ENCODE measurements at regions not wholly inside any gene's neighbourhood (a gene's known extent, or its start where the extent isn't known, plus 50 kb on each side); places are given as distances from the start of the nearest gene placed in this dataset.

DNA sequence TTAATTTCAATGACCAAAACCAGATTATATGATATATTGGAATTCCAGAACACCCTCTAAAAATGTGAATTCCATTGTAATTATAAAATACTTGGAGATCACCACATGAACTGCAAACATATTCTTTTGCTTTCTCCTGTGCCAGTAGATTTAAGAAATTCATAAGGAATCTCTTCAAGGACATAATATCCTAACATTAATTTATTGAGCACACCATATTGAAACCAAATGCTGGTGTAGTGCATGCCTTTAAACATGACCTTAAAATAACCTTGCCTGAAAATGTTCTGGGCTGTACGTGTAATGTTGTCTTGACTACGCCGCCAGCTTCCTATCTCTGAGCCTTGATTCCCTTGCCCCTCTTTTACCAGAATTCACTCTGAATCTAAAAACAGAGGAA, 205.0 kb upstream of the ACTBL2 start:
- DNase-seq (ENCODE audit: low read depth, low spot score) = no peak

DNA sequence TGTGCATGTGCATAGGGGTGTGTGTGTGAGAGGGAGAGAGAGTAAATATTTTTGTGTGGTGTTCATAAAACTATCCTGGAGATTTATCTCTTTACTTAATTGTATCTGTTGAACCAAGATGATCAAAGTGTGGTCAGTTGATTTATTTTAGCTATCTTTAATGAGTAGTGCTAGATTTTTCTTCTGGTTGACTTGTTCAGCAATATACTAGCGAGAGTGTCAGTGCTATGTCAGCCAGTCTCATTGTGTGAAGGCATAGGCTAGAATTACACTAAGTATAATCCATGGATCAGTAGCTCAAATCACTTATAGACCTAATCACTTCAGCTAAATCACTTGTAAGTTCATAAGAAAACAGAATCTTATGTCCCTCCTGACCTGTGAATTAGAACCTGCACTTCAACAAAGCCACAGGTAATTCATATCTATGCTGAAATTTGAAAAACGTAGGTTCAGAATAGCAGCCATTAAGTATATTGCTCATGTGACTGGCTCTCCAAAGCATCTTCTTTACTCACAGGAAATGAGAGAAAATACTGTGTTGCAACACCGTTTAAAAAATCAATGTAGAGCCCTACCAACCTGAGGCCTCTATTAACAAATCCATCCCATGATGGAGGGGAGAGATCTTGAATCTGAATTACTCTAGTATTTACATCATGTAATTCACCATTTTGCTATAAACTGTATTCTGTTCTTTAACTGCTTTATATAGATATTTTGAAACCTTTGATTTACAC, 203.1 kb upstream of the ACTBL2 start:
- DNase-seq (ENCODE audit: low read depth, low spot score) = no peak

DNA sequence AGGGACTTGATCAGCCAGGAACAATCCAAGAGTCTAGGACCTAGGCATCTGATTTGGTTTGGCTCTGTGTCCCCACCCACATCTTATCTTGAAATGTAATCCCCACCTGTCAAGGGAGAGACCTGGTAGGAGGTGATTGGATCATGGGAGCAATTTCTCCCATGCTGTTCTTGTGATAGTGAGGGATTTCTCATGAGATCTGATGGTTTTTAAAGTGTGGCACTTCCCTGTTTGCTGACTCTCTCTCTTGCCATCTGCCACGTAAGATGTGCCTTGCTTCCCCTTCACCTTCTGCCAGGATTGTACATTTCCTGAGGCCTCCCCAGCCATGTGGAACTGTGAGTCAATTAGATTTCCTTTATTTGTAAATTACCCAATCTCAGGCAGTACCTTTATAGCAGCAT, 201.7 kb upstream of the ACTBL2 start:
- no peak for DNase-seq (ENCODE audit: low read depth, low spot score)

GRCh38 chr5:57683036-57683630, 200.5 kb upstream of the ACTBL2 start:
- DNase-seq (ENCODE audit: low read depth, low spot score) = no peak

- no peak for DNase-seq (ENCODE audit: low read depth, low spot score)
Observed at GRCh38 chr5:57681942-57682341, 199.3 kb upstream of the ACTBL2 start.

GRCh38 chr5:57680686-57681085, 198.1 kb upstream of the ACTBL2 start:
- no peak for DNase-seq (ENCODE audit: low read depth, low spot score)

GRCh38 chr5:57677235-57677634, 194.6 kb upstream of the ACTBL2 start:
- DNase-seq (ENCODE audit: low read depth, low spot score) = no peak

DNA sequence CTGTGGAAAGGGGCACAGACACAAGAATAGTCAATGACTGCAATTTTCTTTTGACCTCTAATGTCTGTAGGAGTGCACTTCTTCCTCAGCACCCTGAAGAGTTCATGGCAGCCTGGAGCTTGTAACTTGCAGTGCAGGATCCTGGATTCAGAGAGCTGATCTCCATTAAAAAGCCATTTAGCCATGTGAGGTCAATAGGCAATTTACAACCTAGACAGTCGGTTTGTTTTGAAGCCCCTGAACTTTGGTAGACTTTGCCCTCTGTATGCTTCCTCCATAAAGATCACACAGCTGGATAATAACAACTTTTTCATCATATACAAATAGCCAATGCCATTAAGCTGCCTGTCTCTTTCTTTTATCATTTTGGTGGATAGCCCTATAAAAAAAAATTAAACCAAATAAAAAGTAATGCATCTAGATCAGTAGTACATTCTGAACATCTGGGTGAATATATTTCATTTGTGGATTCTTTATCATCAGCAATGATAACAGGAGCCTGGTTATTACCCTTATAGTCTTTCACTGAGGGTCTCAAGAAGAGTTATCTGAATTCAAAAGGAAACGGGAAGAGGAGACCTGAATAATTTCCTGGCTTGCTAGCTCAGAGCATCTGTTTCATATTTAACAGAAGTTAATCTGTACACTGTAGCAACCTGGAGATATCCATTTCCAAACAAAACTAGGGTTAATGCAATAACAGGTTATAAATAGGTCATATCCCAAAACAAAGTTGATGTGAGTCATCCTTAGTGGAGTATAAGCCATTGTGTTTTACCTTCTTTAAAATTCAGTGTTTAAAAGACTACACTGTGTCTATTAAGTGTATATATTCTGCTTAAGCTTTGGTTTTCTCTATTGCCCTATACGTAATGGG, 193.8 kb upstream of the ACTBL2 start:
- DNase-seq (ENCODE audit: low read depth, low spot score) = no peak

GRCh38 chr5:57675236-57675635, 192.6 kb upstream of the ACTBL2 start:
- DNase-seq (ENCODE audit: low read depth, low spot score) = no peak

DNA sequence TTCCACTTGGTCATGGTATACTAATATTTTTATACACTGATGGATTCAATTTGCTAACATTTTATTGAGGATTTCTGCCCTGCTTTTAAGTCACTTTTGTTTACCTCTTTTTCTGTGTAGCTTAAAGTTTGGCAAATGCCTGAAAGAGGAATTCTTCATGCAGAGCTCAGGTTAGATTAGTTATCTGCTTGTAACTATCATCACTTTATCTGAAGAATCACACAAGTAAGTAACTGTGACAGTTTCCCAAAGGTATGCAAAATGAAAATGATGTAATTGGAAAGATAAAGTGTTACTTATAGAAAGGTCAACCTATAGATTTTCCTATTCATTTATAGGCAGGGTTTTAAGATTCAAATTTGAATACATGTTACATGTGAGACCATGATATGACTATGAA, 188.8 kb upstream of the ACTBL2 start:
- no peak for DNase-seq (ENCODE audit: low read depth, low spot score)

DNA sequence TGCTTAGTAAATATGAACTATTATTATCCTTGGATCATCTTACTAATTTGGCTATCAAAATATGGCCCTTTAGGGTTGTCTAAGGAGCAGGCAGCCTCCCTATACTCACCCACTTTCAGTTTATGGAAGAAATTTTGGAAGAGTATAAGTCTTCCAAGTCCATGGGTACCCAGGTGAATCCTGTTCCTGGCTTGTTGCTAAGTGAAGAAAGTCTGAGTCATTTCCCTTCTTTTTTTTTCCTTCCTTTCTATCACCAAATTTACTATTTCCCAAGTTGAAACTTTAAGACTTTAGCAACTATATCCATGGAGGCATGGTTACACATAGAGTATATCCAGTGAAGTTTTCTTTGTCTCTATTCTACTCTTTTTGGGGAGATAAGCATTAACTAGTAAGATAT, 184.0 kb upstream of the ACTBL2 start:
- no peak for DNase-seq (ENCODE audit: low read depth, low spot score)

DNA sequence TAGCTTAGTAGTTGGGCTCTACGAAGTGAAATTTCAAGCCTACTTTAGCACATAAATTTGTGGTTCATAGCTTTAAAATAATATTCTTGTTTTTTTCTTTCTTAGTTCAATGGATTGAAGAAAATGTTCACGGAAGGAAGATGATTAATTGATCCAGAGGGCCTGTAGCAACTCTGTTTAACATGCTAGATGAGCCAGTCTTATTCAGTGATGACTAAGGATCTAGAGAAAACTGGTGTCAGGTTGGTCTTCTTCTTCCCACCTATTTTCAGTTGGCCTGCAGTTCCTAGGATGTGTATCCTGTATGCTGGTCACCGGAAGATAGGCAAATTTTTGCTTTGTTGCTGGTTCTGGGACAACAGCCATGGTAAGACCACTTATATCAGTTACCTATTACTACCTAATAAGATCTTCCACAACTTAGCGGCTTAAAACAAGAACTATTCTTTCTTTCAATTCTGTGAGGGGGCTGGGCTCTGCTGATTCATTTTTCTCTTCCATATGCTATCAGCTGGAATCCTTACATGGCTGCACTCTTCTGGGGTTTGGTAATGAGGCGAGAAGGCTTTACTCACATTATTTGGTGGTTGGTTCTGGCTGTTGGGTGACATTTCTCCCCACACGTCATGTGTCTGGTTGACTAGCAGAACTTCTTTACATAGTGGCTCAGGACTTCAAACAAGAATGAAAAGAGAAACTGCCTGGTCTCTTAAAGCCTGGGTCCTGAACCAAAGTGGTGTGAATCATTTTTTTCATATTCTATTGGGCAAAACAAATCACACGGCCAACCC, 182.7 kb upstream of the ACTBL2 start:
- no peak for DNase-seq (ENCODE audit: low read depth, low spot score)

- no peak for DNase-seq (ENCODE audit: low read depth, low spot score)
Observed at GRCh38 chr5:57664700-57665099, 182.1 kb upstream of the ACTBL2 start.

DNA sequence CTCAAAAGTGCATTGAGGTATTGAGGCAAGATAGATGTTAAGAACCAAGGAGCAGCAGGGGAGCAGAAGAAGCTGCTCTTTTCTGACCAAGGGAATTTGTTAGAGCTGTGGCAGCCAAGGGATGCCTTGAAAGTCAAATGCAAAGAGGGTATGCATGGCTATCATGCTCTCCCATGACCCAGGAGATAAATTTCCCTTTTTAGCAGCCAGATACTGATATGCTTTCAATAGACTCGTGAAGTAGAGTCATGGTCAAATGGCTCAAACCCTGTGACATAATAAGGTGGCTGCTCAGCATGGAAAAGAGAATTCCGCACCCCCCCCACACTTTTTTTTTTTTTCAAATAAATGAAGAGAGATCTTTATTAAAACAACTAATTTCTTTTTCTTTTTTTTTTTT, 180.9 kb upstream of the ACTBL2 start:
- no peak for DNase-seq (ENCODE audit: low read depth, low spot score)

DNA sequence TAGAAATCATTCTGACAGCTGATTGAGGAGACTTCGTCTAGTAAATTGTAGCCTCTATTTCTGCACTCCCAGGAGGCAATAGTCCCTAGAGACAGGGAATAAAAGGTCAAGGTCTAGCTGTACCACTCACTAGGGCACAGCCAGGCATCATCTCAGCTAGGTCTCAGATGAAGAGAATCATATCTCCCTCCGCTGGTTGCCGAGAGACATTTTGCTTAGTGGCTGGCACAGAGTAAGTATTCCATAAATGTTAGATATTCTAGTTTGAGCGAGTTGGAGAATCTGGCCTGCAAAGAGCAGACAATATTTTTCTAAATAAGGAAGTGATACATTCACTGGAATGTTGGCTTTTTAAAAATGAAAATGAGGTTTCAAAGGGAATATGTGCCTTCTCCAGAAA, 180.4 kb upstream of the ACTBL2 start:
- DNase-seq (ENCODE audit: low read depth, low spot score) = no peak

- DNase-seq (ENCODE audit: low read depth, low spot score) = no peak
Observed at GRCh38 chr5:57659886-57660285, 177.3 kb upstream of the ACTBL2 start.

- no peak for DNase-seq (ENCODE audit: low read depth, low spot score)
Observed at GRCh38 chr5:57658018-57658417, 175.4 kb upstream of the ACTBL2 start.

GRCh38 chr5:57655228-57655627, 172.6 kb upstream of the ACTBL2 start:
- DNase-seq (ENCODE audit: low read depth, low spot score) = no peak

- no peak for DNase-seq (ENCODE audit: low read depth, low spot score)
Observed at GRCh38 chr5:57653636-57654290, 171.2 kb upstream of the ACTBL2 start.

DNA sequence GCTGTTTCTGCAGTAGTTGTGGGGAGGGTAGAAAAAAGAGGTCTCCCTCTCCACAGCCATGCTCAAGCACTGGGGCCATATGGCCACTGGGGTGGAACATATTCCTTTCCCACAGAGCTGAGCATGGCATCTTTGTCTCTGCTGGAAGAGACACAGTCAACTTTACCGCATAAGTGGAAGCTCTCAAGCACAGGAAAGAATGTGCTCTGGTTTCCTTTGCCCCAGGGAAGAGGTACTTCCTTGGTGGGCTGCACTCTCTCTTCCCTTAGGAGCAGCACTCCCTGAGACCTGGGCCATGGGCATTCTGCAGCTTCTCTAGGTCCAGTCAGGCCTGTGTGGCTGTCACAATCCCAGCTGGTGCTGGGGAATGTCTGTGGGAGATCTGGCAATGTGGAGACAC, 168.5 kb upstream of the ACTBL2 start:
- no peak for DNase-seq (ENCODE audit: low read depth, low spot score)

Data from pulmonary artery endothelial cell (primary cell).